Peyer's patch (tissue), 4 donors: ENCODE measurements at regions not wholly inside any gene's neighbourhood (a gene's known extent, or its start where the extent isn't known, plus 50 kb on each side); places are given as distances from the start of the nearest gene placed in this dataset.

Source experiments
- POLR2A ChIP-seq, 2 donors: fragments of 450-650 bp; IDR thresholded peaks; one replicate each; pipeline ENCODE4 v1.5.1; 2017; ENCODE audit warnings: antibody characterized with exemption in 2 of 2, mild to moderate bottlenecking in 2 of 2, moderate library complexity in 2 of 2
- TF ChIP-seq, protein P1 (sequence below), 6 experiments: fragments of 450-650 bp in 4 of 6; fragments of 200-600 bp in 2 of 6; sonication (generic) in 1 of 6; IDR thresholded peaks; one replicate each; pipeline ENCODE4 v1.5.1; 2017 to 2019; ENCODE audit warnings: antibody characterized with exemption in 6 of 6, mild to moderate bottlenecking in 3 of 6, moderate library complexity in 1 of 6

DNA sequence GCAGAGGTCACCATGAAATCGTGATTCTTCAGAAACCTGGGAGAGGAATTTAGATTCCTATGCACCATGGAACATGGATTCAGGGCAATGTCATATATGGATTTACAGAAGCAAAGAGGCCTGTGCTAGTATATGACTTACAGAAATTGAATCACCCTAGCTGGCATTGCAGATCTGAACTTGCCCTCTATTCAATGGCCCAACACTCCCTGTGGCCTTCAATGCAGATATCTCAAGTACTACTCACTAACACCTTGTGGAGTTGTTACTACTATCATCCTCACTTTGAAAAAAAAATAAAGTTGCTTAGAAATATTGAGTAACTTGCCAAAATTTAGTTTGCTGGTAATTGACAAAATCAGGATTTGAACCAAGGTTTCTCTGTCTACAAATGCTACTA is 305.4 kb upstream of the SLITRK1 start:
- TF ChIP-seq POLR2A (IDR thresholded peaks at IDR 0.05), result no peak
- TF ChIP-seq, protein P1, sequence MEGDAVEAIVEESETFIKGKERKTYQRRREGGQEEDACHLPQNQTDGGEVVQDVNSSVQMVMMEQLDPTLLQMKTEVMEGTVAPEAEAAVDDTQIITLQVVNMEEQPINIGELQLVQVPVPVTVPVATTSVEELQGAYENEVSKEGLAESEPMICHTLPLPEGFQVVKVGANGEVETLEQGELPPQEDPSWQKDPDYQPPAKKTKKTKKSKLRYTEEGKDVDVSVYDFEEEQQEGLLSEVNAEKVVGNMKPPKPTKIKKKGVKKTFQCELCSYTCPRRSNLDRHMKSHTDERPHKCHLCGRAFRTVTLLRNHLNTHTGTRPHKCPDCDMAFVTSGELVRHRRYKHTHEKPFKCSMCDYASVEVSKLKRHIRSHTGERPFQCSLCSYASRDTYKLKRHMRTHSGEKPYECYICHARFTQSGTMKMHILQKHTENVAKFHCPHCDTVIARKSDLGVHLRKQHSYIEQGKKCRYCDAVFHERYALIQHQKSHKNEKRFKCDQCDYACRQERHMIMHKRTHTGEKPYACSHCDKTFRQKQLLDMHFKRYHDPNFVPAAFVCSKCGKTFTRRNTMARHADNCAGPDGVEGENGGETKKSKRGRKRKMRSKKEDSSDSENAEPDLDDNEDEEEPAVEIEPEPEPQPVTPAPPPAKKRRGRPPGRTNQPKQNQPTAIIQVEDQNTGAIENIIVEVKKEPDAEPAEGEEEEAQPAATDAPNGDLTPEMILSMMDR (IDR thresholded peaks at IDR 0.05), result no peak
